Astrocyte of the spinal cord (primary cell): ENCODE measurements at regions not wholly inside any gene's neighbourhood (a gene's known extent, or its start where the extent isn't known, plus 50 kb on each side); places are given as distances from the start of the nearest gene placed in this dataset.

Experiments
- DNase-seq: peaks from one replicate; pipeline ENCODE4 v3.0.0; 2011; ENCODE audit warnings: low read depth, low spot score
- H3K4me3 ChIP-seq: 2 replicates; pipeline ENCODE4 v1.5.1; 2011; ENCODE audit warnings: low read depth, mild to moderate bottlenecking, low read length, moderate library complexity
- in situ Hi-C: cut with HindIII; loops from 2 replicates; pipeline ENCODE4 v1.10.0; 2017; ENCODE audit warnings: low sequenced_read_pairs
- TF ChIP-seq, protein P1 (sequence below): IDR thresholded peaks from 2 replicates; pipeline ENCODE4 v1.5.1; 2012; ENCODE audit warnings: low read depth, mild to moderate bottlenecking, low read length, inconsistent platforms

GRCh38 chr11:43212279-43212678 lies 99.5 kb upstream of the API5 start:
- TF ChIP-seq, protein P1, sequence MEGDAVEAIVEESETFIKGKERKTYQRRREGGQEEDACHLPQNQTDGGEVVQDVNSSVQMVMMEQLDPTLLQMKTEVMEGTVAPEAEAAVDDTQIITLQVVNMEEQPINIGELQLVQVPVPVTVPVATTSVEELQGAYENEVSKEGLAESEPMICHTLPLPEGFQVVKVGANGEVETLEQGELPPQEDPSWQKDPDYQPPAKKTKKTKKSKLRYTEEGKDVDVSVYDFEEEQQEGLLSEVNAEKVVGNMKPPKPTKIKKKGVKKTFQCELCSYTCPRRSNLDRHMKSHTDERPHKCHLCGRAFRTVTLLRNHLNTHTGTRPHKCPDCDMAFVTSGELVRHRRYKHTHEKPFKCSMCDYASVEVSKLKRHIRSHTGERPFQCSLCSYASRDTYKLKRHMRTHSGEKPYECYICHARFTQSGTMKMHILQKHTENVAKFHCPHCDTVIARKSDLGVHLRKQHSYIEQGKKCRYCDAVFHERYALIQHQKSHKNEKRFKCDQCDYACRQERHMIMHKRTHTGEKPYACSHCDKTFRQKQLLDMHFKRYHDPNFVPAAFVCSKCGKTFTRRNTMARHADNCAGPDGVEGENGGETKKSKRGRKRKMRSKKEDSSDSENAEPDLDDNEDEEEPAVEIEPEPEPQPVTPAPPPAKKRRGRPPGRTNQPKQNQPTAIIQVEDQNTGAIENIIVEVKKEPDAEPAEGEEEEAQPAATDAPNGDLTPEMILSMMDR: no peak
- in situ Hi-C loops: no loop called here
- no peak for DNase-seq

DNA sequence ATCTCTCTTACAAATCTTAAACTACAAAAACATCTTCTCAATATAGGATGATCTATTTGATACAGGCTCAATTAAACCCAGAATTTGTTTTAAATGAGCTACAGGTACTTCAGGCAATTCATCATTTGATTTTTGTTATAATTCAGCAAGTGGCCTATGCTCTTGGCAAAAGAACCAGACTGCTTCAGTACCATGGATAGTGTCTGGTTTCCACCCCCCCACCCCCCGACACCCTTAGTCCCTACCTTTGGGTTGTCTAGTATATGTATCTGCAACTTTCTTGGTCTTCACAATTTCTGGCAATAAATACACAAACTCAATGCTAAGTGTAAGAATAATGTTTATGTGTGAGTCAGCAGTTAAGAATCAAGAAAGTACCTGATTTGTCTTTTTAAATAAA lies 97.3 kb upstream of the API5 start:
- DNase-seq: no peak
- no peak overlapping the region for H3K4me3 ChIP-seq
- TF ChIP-seq, protein P1: no peak
- in situ Hi-C loops: no loop called here

More at GRCh38 chr11:43212279-43212678, 99.5 kb upstream of the API5 start:
- no peak overlapping the region for H3K4me3 ChIP-seq

DNA sequence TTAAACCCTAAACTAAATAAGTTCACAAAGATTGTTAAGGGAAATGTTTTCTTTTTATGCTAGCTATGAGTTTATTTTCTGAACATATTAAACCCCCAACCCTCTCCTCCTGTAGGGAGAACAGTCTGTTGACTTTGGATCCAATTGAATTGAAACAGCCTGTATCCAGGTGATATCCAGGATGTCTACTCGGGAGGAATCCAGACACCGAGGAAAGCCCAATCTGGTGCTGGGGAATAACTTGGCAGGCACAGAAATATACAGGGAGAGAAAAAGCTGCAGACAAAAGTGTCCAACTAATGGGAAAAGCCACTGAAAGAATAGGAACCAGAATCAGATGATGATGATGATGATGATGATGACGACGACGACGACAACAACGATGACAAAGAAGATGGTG lies 93.9 kb upstream of the API5 start:
- TF ChIP-seq, protein P1: no peak

DNA sequence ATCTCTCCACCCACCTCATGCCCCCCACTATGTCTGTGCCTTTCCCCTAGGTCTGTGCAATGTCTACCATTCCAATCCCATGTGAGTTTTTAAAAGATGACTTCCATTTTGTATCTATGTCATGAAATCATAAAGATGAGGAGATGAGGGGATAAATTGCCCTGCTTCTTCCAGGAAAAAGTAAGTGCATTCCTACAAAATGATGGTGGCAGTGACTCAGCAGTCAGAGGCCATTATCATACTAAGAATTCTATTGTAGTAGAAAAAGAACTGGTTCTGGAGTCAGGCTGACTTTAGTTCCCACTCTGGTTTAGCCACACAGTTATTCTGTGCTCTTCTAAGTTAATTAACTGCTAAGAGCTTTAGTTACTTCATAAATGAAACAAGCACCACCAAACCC lies 89.6 kb upstream of the API5 start:
- DNase-seq: no peak
- in situ Hi-C loops: no loop called here
- TF ChIP-seq, protein P1: no peak
- H3K4me3 ChIP-seq: no peak overlapping the region

More for the DNA sequence above, 93.9 kb upstream of the API5 start:
- in situ Hi-C loops: no loop called here
- no peak for DNase-seq
- H3K4me3 ChIP-seq: no peak overlapping the region

GRCh38 chr11:43223026-43223425 lies 88.8 kb upstream of the API5 start:
- no peak overlapping the region for H3K4me3 ChIP-seq
- in situ Hi-C loops: no loop called here
- TF ChIP-seq, protein P1: no peak
- DNase-seq: no peak

GRCh38 chr11:43234881-43235280 lies 76.9 kb upstream of the API5 start:
- DNase-seq: no peak
- in situ Hi-C loops: no loop called here
- no peak overlapping the region for H3K4me3 ChIP-seq
- TF ChIP-seq, protein P1: no peak

DNA sequence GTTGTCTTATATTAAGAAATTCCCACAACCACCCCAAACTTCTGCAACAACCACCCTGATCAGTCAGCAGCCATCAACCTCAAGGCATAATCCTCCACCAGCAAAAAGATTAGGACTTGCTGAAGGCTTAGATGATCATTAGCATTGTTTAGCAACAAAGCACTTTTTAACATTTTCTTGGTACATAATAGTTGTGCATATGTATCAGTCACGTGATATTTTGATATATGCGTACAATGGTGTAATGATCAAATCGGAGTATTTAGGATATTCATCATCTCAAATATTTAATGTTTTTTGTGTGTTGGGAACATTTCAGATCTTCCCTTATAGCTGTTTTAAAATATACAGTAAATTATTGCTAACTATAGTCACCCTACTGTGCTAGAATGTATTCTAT lies 73.5 kb upstream of the API5 start:
- no peak for DNase-seq
- H3K4me3 ChIP-seq: no peak overlapping the region
- in situ Hi-C loops: no loop called here
- TF ChIP-seq, protein P1: no peak
